GM12878 (cell line): ENCODE measurements at regions not wholly inside any gene's neighbourhood (a gene's known extent, or its start where the extent isn't known, plus 50 kb on each side); places are given as distances from the start of the nearest gene placed in this dataset.

Experiments used
- CREM ChIP-seq: IDR thresholded peaks from 2 replicates; pipeline ENCODE4 v1.6.1; 2014; ENCODE audit warnings: antibody characterized with exemption, low read depth
- EGR1 ChIP-seq, 2 experiments: IDR thresholded peaks; 1 replicate in 1 of 2; 2 replicates in 1 of 2; pipeline ENCODE4 v1.6.1; 2011 to 2012; ENCODE audit warnings: low read depth in 2 of 2, low read length in 2 of 2, borderline replicate concordance in 1 of 2, mild to moderate bottlenecking in 1 of 2, moderate library complexity in 1 of 2
- FOXK2 ChIP-seq: fragments of 450-650 bp; IDR thresholded peaks from 2 replicates; pipeline ENCODE4 v1.6.1; 2017; ENCODE audit warnings: mild to moderate bottlenecking, moderate library complexity
- RB1 ChIP-seq: fragments of 450-650 bp; formaldehyde crosslinking; IDR thresholded peaks from 2 replicates; pipeline ENCODE4 v1.6.1; 2017; ENCODE audit warnings: mild to moderate bottlenecking, borderline replicate concordance
- RELB ChIP-seq: fragments of 450-650 bp; IDR thresholded peaks from 2 replicates; pipeline ENCODE4 v1.6.1; 2017; ENCODE audit warnings: low read depth, mild to moderate bottlenecking, moderate library complexity
- SP1 ChIP-seq: IDR thresholded peaks from one replicate; pipeline ENCODE4 v1.6.1; 2011; ENCODE audit warnings: low read depth, low read length
- SUZ12 ChIP-seq: fragments of 200-600 bp; sonication (generic); IDR thresholded peaks from one replicate; pipeline ENCODE4 v1.6.1; 2018; ENCODE audit warnings: antibody characterized with exemption, mild to moderate bottlenecking; ENCODE audit not compliant: unreplicated experiment
- TAF1 ChIP-seq: IDR thresholded peaks from 2 replicates; pipeline ENCODE4 v1.6.1; 2011; ENCODE audit warnings: mild to moderate bottlenecking, low read depth, low read length, borderline replicate concordance
- TCF3 ChIP-seq: IDR thresholded peaks from 2 replicates; pipeline ENCODE4 v1.6.1; 2012; ENCODE audit warnings: low read depth, mild to moderate bottlenecking, low read length, borderline replicate concordance; ENCODE audit not compliant: insufficient read depth
- USF2 ChIP-seq: IDR thresholded peaks from 2 replicates; pipeline ENCODE4 v1.6.1; 2011; ENCODE audit warnings: low read depth, low read length, improper control_type of control experiment, borderline replicate concordance
- ZNF592 ChIP-seq: fragments of 450-650 bp; IDR thresholded peaks from 2 replicates; pipeline ENCODE4 v1.6.1; 2017; ENCODE audit warnings: mild to moderate bottlenecking, moderate library complexity

DNA sequence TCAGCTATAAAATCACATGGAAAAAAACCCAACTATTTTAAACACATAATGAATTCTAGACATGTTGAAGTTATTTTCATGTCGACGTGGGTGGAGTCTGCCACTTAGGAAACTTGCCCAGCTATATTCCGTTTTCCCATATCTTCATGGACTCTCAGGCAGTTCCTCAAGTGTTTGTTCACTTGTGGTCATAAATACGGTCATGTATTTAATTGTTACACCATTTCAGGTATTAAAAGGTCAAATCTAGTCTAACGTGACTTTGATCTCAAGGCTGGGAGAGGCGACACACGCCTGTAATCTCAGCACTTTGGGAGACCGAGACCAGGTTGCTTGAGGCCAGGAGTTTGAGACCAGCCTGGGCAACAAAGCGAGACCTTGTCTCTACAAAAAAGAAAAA is 346.9 kb downstream of the PBX1 start (continued):
- TF ChIP-seq ZNF592 (no peak), TCF3 (no peak), RELB (no peak), RB1 (no peak), SUZ12 (no peak), CREM (no peak), EGR1 (IDR thresholded peaks at IDR 0.05; ENCODE audit: borderline replicate concordance in 1 of 2, low read depth in 2 of 2, low read length in 2 of 2) (no peak), SP1 (no peak), TAF1 (no peak), FOXK2 (no peak), USF2 (no peak)
